LNCAP (cell line): ENCODE measurements at regions not wholly inside any gene's neighbourhood (a gene's known extent, or its start where the extent isn't known, plus 50 kb on each side); places are given as distances from the start of the nearest gene placed in this dataset.

Source experiments
- CTCF ChIP-seq: fragments of 450-650 bp; IDR thresholded peaks from 2 replicates; pipeline ENCODE4 v1.5.1; 2017; ENCODE audit warnings: mild to moderate bottlenecking

GRCh38 chr9:80204054-80204453 is 632.3 kb downstream of the TLE4 start:
- TF ChIP-seq CTCF = no peak

DNA sequence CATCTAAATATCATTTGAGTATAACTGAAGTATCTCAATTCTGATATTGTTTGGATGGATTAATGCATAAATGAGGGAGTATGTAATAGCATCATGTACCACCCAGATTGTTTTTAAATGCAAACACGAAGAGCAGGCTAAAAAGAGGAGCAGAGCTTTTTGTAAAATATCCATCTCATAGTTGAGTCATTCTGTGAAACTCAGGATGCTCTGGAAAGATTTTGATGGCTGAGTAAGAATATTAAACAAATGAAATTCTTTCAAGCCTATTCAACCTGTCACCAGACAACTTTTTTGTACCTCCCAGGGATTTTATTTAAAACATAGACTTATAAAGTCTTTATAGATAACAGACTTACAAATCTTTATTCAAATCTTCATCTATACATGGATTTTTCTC is 625.9 kb downstream of the TLE4 start:
- no peak for TF ChIP-seq CTCF

- TF ChIP-seq CTCF = no peak
These were observed 619.3 kb downstream of the TLE4 start for GRCh38 chr9:80191108-80191507.

- no peak for TF ChIP-seq CTCF
These were observed 616.8 kb downstream of the TLE4 start for GRCh38 chr9:80188579-80188978.

DNA sequence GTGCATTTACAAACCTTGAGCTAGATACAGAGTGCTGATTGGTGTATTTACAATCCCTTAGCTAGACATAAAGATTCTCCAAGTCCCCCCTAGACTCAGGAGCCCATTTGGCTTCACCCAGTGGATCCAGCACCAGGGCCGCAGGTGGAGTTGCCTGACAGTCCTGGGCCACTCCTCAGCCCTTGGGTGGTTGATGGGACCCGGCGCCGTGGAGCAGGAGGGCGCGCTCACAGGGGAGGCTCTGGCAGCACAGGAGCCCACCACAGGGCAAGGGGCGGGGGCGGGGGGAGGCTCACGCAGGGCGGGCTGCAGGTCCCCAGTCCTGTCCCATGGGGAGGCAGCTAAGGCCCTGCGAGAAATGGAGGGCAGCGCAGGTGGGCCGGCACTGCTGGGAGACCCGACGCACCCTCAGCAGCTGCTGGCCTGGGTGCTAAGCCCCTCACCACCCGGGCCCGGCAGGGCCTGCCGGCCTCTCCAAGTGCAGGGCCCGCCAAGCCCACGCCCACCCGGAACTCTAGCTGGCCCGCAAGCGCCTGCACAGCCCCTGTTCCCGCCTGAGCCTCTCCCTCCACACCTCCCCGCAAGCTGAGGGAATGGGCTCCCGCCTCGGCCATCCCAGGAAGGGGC is 613.5 kb downstream of the TLE4 start:
- TF ChIP-seq CTCF = no peak

- no peak for TF ChIP-seq CTCF
These were observed 606.2 kb downstream of the TLE4 start for GRCh38 chr9:80177949-80178480.

DNA sequence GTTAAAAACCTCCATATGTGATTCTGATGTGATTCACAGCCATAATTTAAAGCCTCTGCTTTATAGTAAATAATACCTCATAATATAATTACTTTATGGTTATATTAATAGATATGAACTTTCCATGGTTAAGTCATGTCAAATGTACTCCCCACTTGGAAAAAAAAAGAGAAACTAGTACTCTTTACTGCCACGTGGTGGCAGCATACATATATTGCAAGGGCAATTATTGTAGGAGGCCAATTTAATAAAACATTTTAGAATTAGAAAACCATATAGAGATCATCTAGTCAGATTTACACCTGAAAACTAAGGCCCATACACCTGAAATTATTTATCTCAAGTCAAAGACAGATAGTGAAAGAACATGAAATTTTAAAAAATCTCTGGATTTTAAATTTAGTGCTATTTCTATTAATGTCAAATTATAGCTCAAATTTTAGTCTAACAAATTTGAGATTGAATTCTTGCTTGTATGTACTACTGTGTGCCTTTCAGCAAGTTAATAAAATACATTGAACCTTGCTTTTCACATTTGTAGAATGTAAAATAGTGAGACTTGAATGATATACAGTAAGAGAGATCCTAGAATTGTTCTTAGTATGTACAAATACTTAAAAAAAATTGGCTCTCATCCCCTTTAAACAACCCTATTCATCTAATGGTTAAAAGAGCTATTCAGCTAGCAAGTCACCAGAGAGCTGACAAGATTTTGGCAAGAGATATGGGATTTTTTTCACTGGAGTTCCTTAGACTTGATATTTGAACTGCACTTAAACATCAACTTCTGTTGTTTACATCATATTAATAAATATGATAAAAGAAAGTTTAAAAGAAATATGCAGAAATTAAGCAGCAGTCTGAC is 603.8 kb downstream of the TLE4 start:
- TF ChIP-seq CTCF = peak; percentile 84
